ENCODE measurements at regions not wholly inside any gene's neighbourhood (a gene's known extent, or its start where the extent isn't known, plus 50 kb on each side); places are given as distances from the start of the nearest gene placed in this dataset.

DNA sequence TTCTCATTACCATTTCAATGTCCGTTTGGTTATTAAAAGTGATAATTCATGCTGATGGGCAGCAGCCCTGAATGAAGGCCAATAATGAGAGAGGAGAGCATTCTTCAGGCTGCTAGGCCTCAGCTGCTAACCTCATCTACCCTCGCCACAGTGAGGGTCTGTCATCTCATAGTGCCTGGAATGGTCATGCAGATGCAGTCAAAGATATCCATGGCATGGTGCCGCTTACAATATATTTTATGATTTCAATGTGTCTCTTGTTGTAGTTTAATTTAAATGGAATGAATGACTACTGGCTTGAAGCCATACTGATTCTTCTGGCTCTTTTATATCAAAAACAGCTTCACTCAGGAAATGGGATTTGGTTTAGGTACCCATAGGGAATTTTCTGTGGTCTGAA is 126.9 kb downstream of the SLC16A9 start:
- BruUV-seq (replicated peaks): no TSS peak
- TF ChIP-seq, protein P1, sequence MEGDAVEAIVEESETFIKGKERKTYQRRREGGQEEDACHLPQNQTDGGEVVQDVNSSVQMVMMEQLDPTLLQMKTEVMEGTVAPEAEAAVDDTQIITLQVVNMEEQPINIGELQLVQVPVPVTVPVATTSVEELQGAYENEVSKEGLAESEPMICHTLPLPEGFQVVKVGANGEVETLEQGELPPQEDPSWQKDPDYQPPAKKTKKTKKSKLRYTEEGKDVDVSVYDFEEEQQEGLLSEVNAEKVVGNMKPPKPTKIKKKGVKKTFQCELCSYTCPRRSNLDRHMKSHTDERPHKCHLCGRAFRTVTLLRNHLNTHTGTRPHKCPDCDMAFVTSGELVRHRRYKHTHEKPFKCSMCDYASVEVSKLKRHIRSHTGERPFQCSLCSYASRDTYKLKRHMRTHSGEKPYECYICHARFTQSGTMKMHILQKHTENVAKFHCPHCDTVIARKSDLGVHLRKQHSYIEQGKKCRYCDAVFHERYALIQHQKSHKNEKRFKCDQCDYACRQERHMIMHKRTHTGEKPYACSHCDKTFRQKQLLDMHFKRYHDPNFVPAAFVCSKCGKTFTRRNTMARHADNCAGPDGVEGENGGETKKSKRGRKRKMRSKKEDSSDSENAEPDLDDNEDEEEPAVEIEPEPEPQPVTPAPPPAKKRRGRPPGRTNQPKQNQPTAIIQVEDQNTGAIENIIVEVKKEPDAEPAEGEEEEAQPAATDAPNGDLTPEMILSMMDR (IDR thresholded peaks at IDR 0.05; ENCODE audit: unreplicated experiment): no peak
- CTCF ChIA-PET: no interaction called here
- intact Hi-C loops (cut with micrococcal nuclease; ENCODE audit: unreplicated experiment): no loop called here
- no peak for DNase-seq
- Mint-ChIP-seq H3K9me3 (ENCODE audit: low read depth, unreplicated experiment) (no peaks in the 10 kb centered on the region), H3K27me3 (ENCODE audit: unreplicated experiment) (peaks cover 37% of the 10 kb centered on the region), H3K27ac (ENCODE audit: unreplicated experiment) (no peak overlapping the region), H3K4me3 (ENCODE audit: low read depth, unreplicated experiment) (no peak overlapping the region), H3K4me1 (ENCODE audit: low read depth, unreplicated experiment) (no peaks in the 10 kb centered on the region), H3K36me3 (ENCODE audit: insufficient read depth, unreplicated experiment) (no peaks in the 10 kb centered on the region)

GRCh38 chr10:59582058-59582457 is 127.6 kb downstream of the SLC16A9 start:
- intact Hi-C loops (cut with micrococcal nuclease; ENCODE audit: unreplicated experiment): no loop called here
- H3K9me3 Mint-ChIP-seq (ENCODE audit: low read depth, unreplicated experiment): no peaks in the 10 kb centered on the region
- H3K4me3 Mint-ChIP-seq (ENCODE audit: low read depth, unreplicated experiment): no peak overlapping the region
- BruUV-seq (replicated peaks): no TSS peak
- no peaks in the 10 kb centered on the region for H3K4me1 Mint-ChIP-seq (ENCODE audit: low read depth, unreplicated experiment)
- DNase-seq: no peak
- no peak overlapping the region for H3K27ac Mint-ChIP-seq (ENCODE audit: unreplicated experiment)
- TF ChIP-seq, protein P1 (IDR thresholded peaks at IDR 0.05; ENCODE audit: unreplicated experiment): no peak
- CTCF ChIA-PET: no interaction called here
- H3K36me3 Mint-ChIP-seq (ENCODE audit: insufficient read depth, unreplicated experiment): no peaks in the 10 kb centered on the region
- peaks cover 37% of the 10 kb centered on the region for H3K27me3 Mint-ChIP-seq (ENCODE audit: unreplicated experiment)

GRCh38 chr10:59580026-59580863 is 129.4 kb downstream of the SLC16A9 start:
- CTCF ChIA-PET: interaction anchor here (0.5 to 0.9 kb wide), 4 partner anchors 25 to 628 kb away, joined by 3 to 4 read pairs (median 3); no protein-coding TSS in a partner anchor
- TF ChIP-seq, protein P1 (IDR thresholded peaks at IDR 0.05; ENCODE audit: unreplicated experiment): peak; percentile 39
- peak; percentile 8 for DNase-seq
- Mint-ChIP-seq H3K36me3 (ENCODE audit: insufficient read depth, unreplicated experiment) (no peaks in the 10 kb centered on the region), H3K9me3 (ENCODE audit: low read depth, unreplicated experiment) (no peaks in the 10 kb centered on the region), H3K4me1 (ENCODE audit: low read depth, unreplicated experiment) (no peaks in the 10 kb centered on the region), H3K27me3 (ENCODE audit: unreplicated experiment) (peaks cover 53% of the 10 kb centered on the region), H3K27ac (ENCODE audit: unreplicated experiment) (no peak overlapping the region), H3K4me3 (ENCODE audit: low read depth, unreplicated experiment) (no peak overlapping the region)
- intact Hi-C loops (cut with micrococcal nuclease; ENCODE audit: unreplicated experiment): loop anchor here (1.0 kb wide), 1 partner anchor 340 kb away; no protein-coding TSS in a partner anchor
- BruUV-seq (replicated peaks): no TSS peak

DNA sequence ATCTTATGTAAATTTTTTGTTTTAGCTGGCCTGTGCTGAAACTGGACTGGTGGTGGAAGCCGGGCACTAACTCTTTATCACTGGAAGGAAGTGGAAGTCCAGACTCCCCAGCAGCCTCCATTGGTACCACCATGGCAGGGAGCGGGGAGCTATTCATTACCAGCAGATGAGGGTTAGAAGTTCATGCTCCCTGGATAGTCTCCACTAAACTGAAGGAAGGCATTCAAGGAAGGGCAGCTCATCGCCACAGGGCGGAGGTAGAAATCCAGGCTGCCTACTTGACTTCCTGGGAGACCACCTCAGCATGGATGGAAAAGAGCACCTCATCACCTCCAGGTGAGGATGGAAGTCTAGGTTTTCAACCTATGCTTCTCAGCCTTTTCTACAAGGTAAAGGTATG is 130.9 kb downstream of the SLC16A9 start:
- Mint-ChIP-seq H3K27ac (ENCODE audit: unreplicated experiment) (no peak overlapping the region), H3K36me3 (ENCODE audit: insufficient read depth, unreplicated experiment) (no peaks in the 10 kb centered on the region), H3K4me3 (ENCODE audit: low read depth, unreplicated experiment) (no peak overlapping the region), H3K9me3 (ENCODE audit: low read depth, unreplicated experiment) (no peaks in the 10 kb centered on the region), H3K27me3 (ENCODE audit: unreplicated experiment) (peaks cover 68% of the 10 kb centered on the region), H3K4me1 (ENCODE audit: low read depth, unreplicated experiment) (no peaks in the 10 kb centered on the region)
- intact Hi-C loops (cut with micrococcal nuclease; ENCODE audit: unreplicated experiment): loop anchor here (10.0 kb wide), 1 partner anchor 624 kb away; no protein-coding TSS in a partner anchor
- TF ChIP-seq, protein P1 (IDR thresholded peaks at IDR 0.05; ENCODE audit: unreplicated experiment): no peak
- no TSS peak for BruUV-seq (replicated peaks)
- no peak for DNase-seq
- CTCF ChIA-PET: interaction anchor here (0.6 to 0.9 kb wide), 2 partner anchors 10 to 32 kb away, joined by 3 read pairs; no protein-coding TSS in a partner anchor
